HG03103 (cell line): ENCODE measurements at regions not wholly inside any gene's neighbourhood (a gene's known extent, or its start where the extent isn't known, plus 50 kb on each side); places are given as distances from the start of the nearest gene placed in this dataset.
"Not testable (repeated sequence)": the region's sequence is repeated elsewhere in the genome, so short reads cannot be mapped to it uniquely, and the experiment has no call there.

Experiments used
- ATAC-seq: cut with Tn5 transposase; IDR thresholded peaks from one replicate; pipeline ENCODE4 v1.9.1; 2021; ENCODE audit warnings: low read depth; ENCODE audit not compliant: unreplicated experiment

DNA sequence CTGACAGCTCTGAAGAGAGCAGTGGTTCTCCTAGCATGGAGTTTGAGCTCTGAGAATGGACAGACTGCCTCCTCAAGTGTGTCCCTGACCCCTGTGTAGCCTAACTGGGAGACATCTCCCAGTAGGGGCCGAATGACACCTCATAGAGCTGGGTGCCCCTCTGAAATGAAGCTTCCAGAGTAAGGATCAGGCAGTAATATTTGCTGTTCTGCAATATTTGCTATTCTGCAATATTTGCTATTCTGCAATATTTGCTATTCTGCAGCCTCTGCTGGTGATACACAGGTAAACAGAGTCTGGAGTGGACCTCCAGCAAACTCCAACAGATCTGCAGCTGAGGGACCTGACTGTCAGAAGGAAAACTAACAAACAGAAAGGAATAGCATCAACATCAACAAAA is 105.5 kb downstream of the BUD13 start:
- not testable (repeated sequence) for ATAC-seq

DNA sequence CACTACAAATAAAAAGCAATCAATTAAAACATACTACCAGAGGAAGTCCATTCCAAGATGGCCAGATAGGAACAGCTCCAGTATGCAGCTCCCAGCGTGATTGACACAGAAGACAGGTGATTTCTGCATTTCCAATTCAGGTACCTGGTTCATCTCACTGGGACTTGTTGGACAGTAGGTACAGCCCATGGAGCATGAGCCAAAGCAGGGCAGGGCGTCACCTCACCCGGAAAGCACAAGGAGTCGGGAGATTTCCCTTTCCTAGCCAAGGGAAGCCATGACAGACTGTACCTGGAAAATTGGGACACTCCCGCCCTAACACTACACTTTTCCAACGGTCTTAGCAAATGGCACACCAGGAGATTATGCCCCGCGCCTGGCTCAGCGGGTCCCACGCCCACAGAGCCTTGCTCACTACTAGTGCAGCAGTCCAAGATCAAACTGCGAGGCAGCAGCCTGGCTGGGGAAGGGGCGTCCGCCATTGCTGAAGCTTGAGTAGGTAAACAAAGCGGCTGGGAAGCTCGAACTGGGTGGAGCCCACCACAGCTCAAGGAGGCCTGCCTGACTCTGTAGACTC is 106.0 kb downstream of the BUD13 start:
- not testable (repeated sequence) for ATAC-seq

- no peak for ATAC-seq
Measured at GRCh38 chr11:116665523-116665922, 107.3 kb downstream of the BUD13 start.

GRCh38 chr11:116661056-116661455 is 111.7 kb downstream of the BUD13 start:
- ATAC-seq: no peak

DNA sequence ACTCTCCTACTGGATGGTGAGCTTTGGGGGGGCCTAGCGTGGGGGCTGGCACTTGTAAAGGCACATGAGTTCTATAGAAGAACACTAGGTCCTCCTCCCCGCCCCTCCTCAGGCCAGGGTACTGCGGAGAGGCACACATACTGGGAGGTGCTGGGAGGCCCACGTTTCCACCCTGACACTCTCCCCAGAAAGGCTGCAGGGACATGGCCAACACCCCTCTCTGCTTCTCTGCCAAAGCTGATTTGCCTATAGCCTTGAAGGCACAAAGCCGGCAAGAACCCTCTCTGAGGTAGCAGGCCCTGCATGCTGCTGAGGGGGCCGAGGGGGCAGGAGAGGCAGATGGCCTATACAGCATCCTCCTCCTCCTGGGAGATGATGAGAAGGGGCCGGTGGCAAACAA is 112.8 kb downstream of the BUD13 start:
- ATAC-seq: no peak

GRCh38 chr11:116658876-116659535 is 113.8 kb downstream of the BUD13 start:
- ATAC-seq: no peak

GRCh38 chr11:116657842-116658825 is 114.7 kb downstream of the BUD13 start:
- no peak for ATAC-seq

- no peak for ATAC-seq
Measured at GRCh38 chr11:116656011-116656410, 116.8 kb downstream of the BUD13 start.

DNA sequence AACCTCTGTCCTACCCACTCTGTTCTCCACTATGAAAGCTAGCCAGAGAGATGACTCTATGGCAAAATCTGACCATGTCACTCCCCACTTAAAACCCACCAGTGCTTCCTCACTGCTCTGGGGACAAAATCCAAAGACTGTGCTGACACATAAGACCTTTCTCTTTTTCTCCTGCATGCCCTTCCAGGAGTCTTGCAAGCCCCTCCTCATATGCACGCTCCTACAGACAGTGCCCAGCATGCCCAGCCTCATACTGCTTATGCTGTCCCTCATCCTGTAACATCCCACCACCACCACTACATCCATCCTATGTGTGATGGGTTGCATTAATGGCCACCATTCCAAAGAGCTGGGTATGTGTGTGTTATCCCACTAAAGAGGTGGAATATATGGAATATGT is 118.3 kb downstream of the BUD13 start:
- ATAC-seq: no peak

DNA sequence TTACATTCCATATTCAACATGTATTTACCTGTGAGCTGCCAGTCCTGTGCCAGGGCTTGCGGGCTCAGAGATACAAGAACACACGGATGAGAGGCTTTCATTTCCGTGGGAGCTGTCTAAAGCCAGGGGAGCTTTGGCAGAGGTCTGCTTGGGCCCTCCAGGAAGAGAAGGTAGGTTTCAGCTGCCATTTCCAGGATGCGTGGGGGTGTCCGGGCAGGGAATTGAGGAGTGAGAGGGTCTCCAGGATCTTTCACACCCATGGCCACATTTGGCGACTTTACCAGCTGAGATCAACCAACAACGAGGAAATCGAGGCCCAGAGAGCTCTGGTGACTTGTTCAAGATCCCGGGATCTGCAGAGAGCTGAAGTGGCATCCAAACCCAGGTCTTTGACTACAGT is 119.6 kb downstream of the BUD13 start:
- no peak for ATAC-seq

DNA sequence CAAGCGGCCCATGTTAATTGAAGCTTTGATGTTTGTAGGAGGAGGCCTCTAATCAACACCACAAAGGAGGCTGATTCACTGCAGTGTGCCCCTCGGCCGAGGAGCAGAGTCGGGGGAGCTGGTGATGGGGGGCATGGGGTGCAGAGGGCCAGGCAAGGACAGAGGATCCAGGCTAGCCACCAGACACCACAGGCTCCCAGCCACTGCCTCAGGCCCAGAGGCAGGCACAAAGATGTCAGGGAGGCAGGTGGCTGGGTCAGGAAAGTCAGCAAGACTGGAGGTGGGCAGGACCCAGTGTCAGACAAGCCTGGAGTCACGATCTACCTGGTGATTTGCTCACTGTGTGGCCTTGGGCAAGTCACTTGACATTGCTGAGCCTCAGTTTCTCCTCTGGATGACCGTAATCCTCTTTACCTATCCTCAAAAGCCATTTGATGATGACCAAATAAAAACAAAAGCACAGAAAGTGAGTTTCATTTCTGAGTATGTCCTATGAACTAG is 121.0 kb downstream of the BUD13 start:
- ATAC-seq: no peak

GRCh38 chr11:116651098-116651736 is 121.6 kb downstream of the BUD13 start:
- ATAC-seq: no peak

GRCh38 chr11:116650052-116650451 is 122.7 kb downstream of the BUD13 start:
- no peak for ATAC-seq

GRCh38 chr11:116649268-116649667 is 123.5 kb downstream of the BUD13 start:
- ATAC-seq: no peak

- no peak for ATAC-seq
Measured at GRCh38 chr11:116648247-116649174, 124.3 kb downstream of the BUD13 start.

- no peak for ATAC-seq
Measured at GRCh38 chr11:116647305-116648080, 125.3 kb downstream of the BUD13 start.

GRCh38 chr11:116646191-116646590 is 126.6 kb downstream of the BUD13 start:
- ATAC-seq: no peak

DNA sequence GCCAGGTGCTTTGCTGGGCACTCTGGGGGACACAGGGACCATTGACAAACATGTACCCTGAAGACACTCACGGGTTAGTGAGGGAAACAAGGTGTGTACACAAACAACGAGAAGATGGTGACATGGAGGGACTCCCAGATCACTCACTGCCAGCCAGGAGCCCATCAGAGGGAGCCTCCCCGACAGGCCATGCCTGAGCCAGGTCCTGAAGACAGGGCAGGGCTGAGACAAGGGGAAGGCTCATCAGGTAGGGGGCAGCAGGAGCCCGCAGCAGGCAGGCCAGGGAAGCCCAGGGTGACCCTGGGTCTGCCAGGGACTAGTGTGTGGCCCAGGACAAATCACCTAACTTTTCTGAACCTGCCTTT is 127.9 kb downstream of the BUD13 start:
- no peak for ATAC-seq
